IMR-90 (cell line): ENCODE measurements at regions not wholly inside any gene's neighbourhood (a gene's known extent, or its start where the extent isn't known, plus 50 kb on each side); places are given as distances from the start of the nearest gene placed in this dataset.

ENCODE experiments used
- ATAC-seq: fragments of 200-7000 bp; cut with Tn5 transposase; 2 replicates; pipeline ENCODE4 v1.9.1; 2020; ENCODE audit warnings: low read depth, mild to moderate bottlenecking, moderate library complexity
- BruUV-seq: library from RNA; stranded (reverse); fragments of 400-500 nt; replicated peaks from 2 replicates; lab custom pipeline; 2021; lab: Mats Ljungman, UMichigan
- CTCF ChIA-PET: fragments of 300-600 bp; formaldehyde crosslinking; extraction: SDS; loops from one replicate; lab custom pipeline; 2021; ENCODE audit warnings: antibody characterized with exemption; lab: Yijun Ruan, JAX
- POLR2A ChIA-PET: fragments of 300-600 bp; sonication (Branson Sonifier 250); formaldehyde crosslinking; loops from one replicate; lab custom pipeline; 2022; ENCODE audit warnings: antibody characterized with exemption; ENCODE audit not compliant: unreplicated experiment; lab: Charles Lee
- DNase-seq: peaks from one replicate; pipeline ENCODE4 v3.0.0; 2013
- H2AFZ ChIP-seq: replicated peaks from 2 replicates; pipeline ENCODE3; 2013; ENCODE audit warnings: low read length, mild to moderate bottlenecking; ENCODE audit not compliant: poor library complexity
- H2AK5ac ChIP-seq: 2 replicates; pipeline ENCODE4 v1.6.1; 2013; ENCODE audit warnings: low read depth, low read length, inconsistent platforms
- H2AK9ac ChIP-seq: replicated peaks from 2 replicates; pipeline ENCODE3; 2013; ENCODE audit warnings: mild to moderate bottlenecking, low read depth, low read length, moderate library complexity; ENCODE audit not compliant: poor library complexity
- H2BK120ac ChIP-seq: 2 replicates; pipeline ENCODE4 v1.6.1; 2013; ENCODE audit warnings: low read depth, low read length, inconsistent platforms
- H2BK15ac ChIP-seq: 3 replicates; pipeline ENCODE4 v1.6.1; 2013; ENCODE audit warnings: low read depth, low read length, inconsistent platforms
- H2BK20ac ChIP-seq: 2 replicates; pipeline ENCODE4 v1.6.1; 2013; ENCODE audit warnings: low read depth, mild to moderate bottlenecking, inconsistent platforms, low read length, moderate library complexity
- H2BK5ac ChIP-seq: 2 replicates; pipeline ENCODE4 v1.6.1; 2013; ENCODE audit warnings: mild to moderate bottlenecking, low read depth, low read length, inconsistent platforms; ENCODE audit not compliant: poor library complexity, severe bottlenecking
- H3K14ac ChIP-seq: replicated peaks from 2 replicates; pipeline ENCODE4 v1.6.1; 2013; ENCODE audit warnings: low read depth, low read length, inconsistent platforms
- H3K18ac ChIP-seq: 2 replicates; pipeline ENCODE4 v1.6.1; 2013; ENCODE audit warnings: low read depth, low read length, control low read depth
- H3K23ac ChIP-seq: 2 replicates; pipeline ENCODE4 v1.6.1; 2013; ENCODE audit warnings: low read depth, low read length, inconsistent platforms
- H3K27ac ChIP-seq: 2 replicates; pipeline ENCODE4 v1.5.1; 2013; ENCODE audit warnings: mild to moderate bottlenecking, control low read depth, low read length; ENCODE audit not compliant: insufficient read depth
- H3K27me3 ChIP-seq: 2 replicates; pipeline ENCODE4 v1.6.1; 2013; ENCODE audit warnings: low read length; ENCODE audit not compliant: control insufficient read depth, insufficient read depth
- H3K36me3 ChIP-seq: 2 replicates; pipeline ENCODE4 v1.6.1; 2013; ENCODE audit warnings: low read length, mixed read lengths; ENCODE audit not compliant: control insufficient read depth, insufficient read depth
- H3K4ac ChIP-seq: 2 replicates; pipeline ENCODE4 v1.6.1; 2013; ENCODE audit warnings: low read depth, low read length, inconsistent platforms
- H3K4me1 ChIP-seq: 2 replicates; pipeline ENCODE4 v1.6.1; 2013; ENCODE audit warnings: low read length, mixed read lengths; ENCODE audit not compliant: control insufficient read depth, insufficient read depth
- H3K4me2 ChIP-seq: 2 replicates; pipeline ENCODE4 v1.6.1; 2013; ENCODE audit warnings: low read depth, mild to moderate bottlenecking, control low read depth, low read length, moderate library complexity
- H3K4me3 ChIP-seq: 2 replicates; pipeline ENCODE4 v1.5.1; 2013; ENCODE audit warnings: low read depth, mild to moderate bottlenecking, control low read depth, low read length, moderate library complexity; ENCODE audit not compliant: insufficient read depth
- H3K56ac ChIP-seq: 2 replicates; pipeline ENCODE4 v1.6.1; 2013; ENCODE audit warnings: low read length, inconsistent platforms; ENCODE audit not compliant: insufficient read depth; ENCODE audit errors: extremely low read depth
- H3K79me1 ChIP-seq, 2 experiments: 2 replicates each; pipeline ENCODE4 v1.6.1; 2013; ENCODE audit warnings: low read length in 2 of 2, inconsistent platforms in 1 of 2, low read depth in 1 of 2
- H3K9ac ChIP-seq: 2 replicates; pipeline ENCODE4 v1.6.1; 2013; ENCODE audit warnings: low read depth, low read length, control low read depth
- H3K9me1 ChIP-seq: 2 replicates; pipeline ENCODE4 v1.6.1; 2013; ENCODE audit warnings: low read length, inconsistent platforms; ENCODE audit not compliant: insufficient read depth
- H3K9me3 ChIP-seq: 2 replicates; pipeline ENCODE4 v1.6.1; 2013; ENCODE audit warnings: low read length; ENCODE audit not compliant: control insufficient read depth, insufficient read depth
- H4K20me1 ChIP-seq: 2 replicates; pipeline ENCODE4 v1.6.1; 2013; ENCODE audit warnings: low read length, inconsistent platforms; ENCODE audit not compliant: insufficient read depth
- H4K5ac ChIP-seq: 2 replicates; pipeline ENCODE4 v1.6.1; 2013; ENCODE audit warnings: mild to moderate bottlenecking, low read depth, low read length, control low read depth
- H4K8ac ChIP-seq, 2 experiments: 2 replicates each; pipeline ENCODE4 v1.6.1; 2013; ENCODE audit warnings: low read depth in 2 of 2, low read length in 2 of 2, control low read depth in 1 of 2, inconsistent platforms in 1 of 2
- H4K91ac ChIP-seq: 2 replicates; pipeline ENCODE4 v1.6.1; 2013; ENCODE audit warnings: low read depth, low read length, inconsistent platforms; ENCODE audit not compliant: insufficient read depth
- MAFK ChIP-seq: IDR thresholded peaks from 2 replicates; pipeline ENCODE4 v1.6.1; 2012; ENCODE audit warnings: low read depth, low read length, improper control_type of control experiment
- RAD21 ChIP-seq: IDR thresholded peaks from 2 replicates; pipeline ENCODE4 v1.6.1; 2012; ENCODE audit warnings: low read length, improper control_type of control experiment
- WGBS, 2 experiments: methylation state at CpG; one replicate each; pipeline versions ENCODE4 v1.1.5 to v1.1.7; 2013; ENCODE audit warnings: missing lambda C conversion rate in 2 of 2; ENCODE audit not compliant: insufficient read length in 1 of 2; ENCODE audit errors: extremely low coverage in 2 of 2; 5-methylcytosine and 5-hydroxymethylcytosine counted together
- dilution Hi-C: fragments of 300-500 bp; cut with HindIII; formaldehyde crosslinking; loops from one replicate; pipeline ENCODE4 v1.14.3; 2018; ENCODE audit warnings: low sequenced_read_pairs; ENCODE audit not compliant: unreplicated experiment
- in situ Hi-C: fragments of 300-500 bp; cut with MboI; formaldehyde crosslinking; loops from 3 replicates; pipeline ENCODE4 v1.14.3; 2019; ENCODE audit warnings: low sequenced_read_pairs, inconsistent platforms, mixed read lengths
- intact Hi-C: fragments of 100-400 bp; cut with micrococcal nuclease; formaldehyde crosslinking; loops from 2 replicates; pipeline ENCODE4 v1.10.0; 2022

DNA sequence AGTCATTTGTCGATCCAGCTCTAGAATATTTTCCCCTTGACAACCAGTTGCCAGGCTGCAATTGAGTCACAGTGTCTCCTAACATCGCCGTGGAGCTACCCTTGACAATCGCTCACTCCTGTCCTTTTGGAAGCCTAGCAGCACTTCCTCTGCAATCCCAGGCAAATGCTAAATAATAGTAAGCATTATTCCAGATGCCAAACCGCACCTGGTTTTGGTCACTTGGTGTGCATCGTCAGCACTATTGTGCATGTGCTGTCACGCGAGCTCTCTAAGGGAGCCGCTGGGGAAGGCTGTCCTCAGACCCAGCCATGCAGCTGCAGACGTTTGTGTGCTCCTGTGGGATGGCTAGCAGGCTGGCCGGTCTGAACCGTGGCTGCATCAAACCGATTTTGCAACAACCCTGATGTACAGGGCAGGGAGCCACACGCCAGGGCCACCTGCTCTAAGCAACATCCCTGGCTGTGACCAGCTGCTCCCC is 549.5 kb upstream of the ID2 start:
- in situ Hi-C loops = no loop called here
- 82% methylated on average over 10 of the region's 14 CpGs; no CpG with 5 or more reads in 1 of the 2 experiments for WGBS, 2 experiments

More for the DNA sequence above, 549.5 kb upstream of the ID2 start:
- no peaks in the 10 kb centered on the region for H3K9me1 ChIP-seq
- no peak overlapping the region for H3K9ac ChIP-seq
- no peak for ATAC-seq
- H2BK5ac ChIP-seq = no peak overlapping the region
- H2BK15ac ChIP-seq = no peak overlapping the region
- no peak for TF ChIP-seq RAD21
- peak; percentile 39; the same call in 1 of the 2 replicates for TF ChIP-seq MAFK
- H3K18ac ChIP-seq = no peak overlapping the region
- no peak overlapping the region for H2AK5ac ChIP-seq
- H2BK20ac ChIP-seq = no peak overlapping the region
- H3K4me3 ChIP-seq = no peak overlapping the region
- ChIA-PET POLR2A (no interaction called here), CTCF (no interaction called here)
- BruUV-seq = no TSS peak
- dilution Hi-C loops (no loop called here), intact Hi-C loops (no loop called here)
- no peaks in the 10 kb centered on the region for H3K4me1 ChIP-seq
- no peak overlapping the region for H4K91ac ChIP-seq
- no peak overlapping the region for H2BK120ac ChIP-seq
- H3K9me3 ChIP-seq = no peaks in the 10 kb centered on the region
- no peak overlapping the region for H3K4ac ChIP-seq
- no peak overlapping the region for H4K5ac ChIP-seq
- no peaks in the 10 kb centered on the region for H4K20me1 ChIP-seq
- no peaks in the 10 kb centered on the region for H3K27me3 ChIP-seq
- no peak overlapping the region for H2AK9ac ChIP-seq
- H3K79me1 ChIP-seq = no peaks in the 10 kb centered on the region
- DNase-seq = no peak
- H2AFZ ChIP-seq = peak overlapping the region; percentile 16
- H3K4me2 ChIP-seq = no peak overlapping the region
- H4K8ac ChIP-seq = no peak overlapping the region
- H3K36me3 ChIP-seq = no peaks in the 10 kb centered on the region
- H3K56ac ChIP-seq = no peak overlapping the region
- no peak overlapping the region for H3K14ac ChIP-seq
- no peak overlapping the region for H3K27ac ChIP-seq
- H3K23ac ChIP-seq = no peak overlapping the region
